ENCODE measurements at regions not wholly inside any gene's neighbourhood (a gene's known extent, or its start where the extent isn't known, plus 50 kb on each side); places are given as distances from the start of the nearest gene placed in this dataset.

DNA sequence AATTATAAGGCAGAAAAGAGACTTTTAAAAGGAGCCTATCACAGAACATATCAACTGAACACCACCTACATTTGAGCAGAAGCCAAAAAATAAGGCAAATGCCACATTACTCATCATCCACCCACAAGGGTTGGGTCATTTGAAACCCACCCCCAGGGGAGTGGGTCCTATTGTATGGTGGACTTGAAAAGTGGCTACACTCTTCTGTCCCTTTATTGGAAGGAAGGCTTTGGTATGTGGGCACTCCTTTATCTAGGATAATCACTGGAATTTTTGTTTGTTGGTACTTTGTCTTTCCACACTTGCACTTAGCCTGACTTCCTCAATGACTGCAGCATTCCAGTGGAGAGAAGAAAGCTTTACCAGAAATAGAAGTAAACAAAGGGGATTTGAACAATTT lies 157.2 kb upstream of the COL11A1 start:
- no peak for DNase-seq
- peaks cover 3% of the 10 kb centered on the region for H3K9me3 Mint-ChIP-seq
- no peak overlapping the region for H3K27ac Mint-ChIP-seq
- POLR2A ChIA-PET: no interaction called here
- no peaks in the 10 kb centered on the region for H3K27me3 Mint-ChIP-seq
- H3K36me3 Mint-ChIP-seq (ENCODE audit: low read depth): no peaks in the 10 kb centered on the region
- CTCF ChIA-PET: no interaction called here
- H3K4me1 Mint-ChIP-seq: no peaks in the 10 kb centered on the region
- H3K4me3 Mint-ChIP-seq: no peak overlapping the region

DNA sequence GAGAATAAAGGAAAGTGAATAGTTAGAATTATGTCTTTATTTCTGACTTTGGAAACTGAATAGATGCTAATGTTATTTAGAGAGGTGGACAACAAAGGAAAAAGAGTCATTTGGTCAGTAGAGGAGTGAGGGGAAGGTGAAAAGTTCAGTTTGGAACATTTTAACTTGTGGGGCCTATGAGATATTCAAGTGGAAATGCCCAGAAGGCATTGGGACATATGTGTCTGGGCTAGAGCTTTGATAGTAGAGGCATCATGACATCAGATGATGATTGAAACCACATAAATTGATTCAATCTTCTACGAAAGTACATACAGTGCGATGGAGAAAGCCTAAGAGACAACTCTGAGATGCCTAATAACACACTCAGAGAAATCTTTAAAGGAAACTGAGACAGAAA lies 151.7 kb upstream of the COL11A1 start:
- Mint-ChIP-seq H3K4me1 (no peaks in the 10 kb centered on the region), H3K27ac (no peak overlapping the region), H3K4me3 (no peak overlapping the region), H3K9me3 (no peaks in the 10 kb centered on the region), H3K27me3 (no peaks in the 10 kb centered on the region), H3K36me3 (ENCODE audit: low read depth) (no peaks in the 10 kb centered on the region)
- ChIA-PET POLR2A (no interaction called here), CTCF (no interaction called here)
- DNase-seq: no peak

DNA sequence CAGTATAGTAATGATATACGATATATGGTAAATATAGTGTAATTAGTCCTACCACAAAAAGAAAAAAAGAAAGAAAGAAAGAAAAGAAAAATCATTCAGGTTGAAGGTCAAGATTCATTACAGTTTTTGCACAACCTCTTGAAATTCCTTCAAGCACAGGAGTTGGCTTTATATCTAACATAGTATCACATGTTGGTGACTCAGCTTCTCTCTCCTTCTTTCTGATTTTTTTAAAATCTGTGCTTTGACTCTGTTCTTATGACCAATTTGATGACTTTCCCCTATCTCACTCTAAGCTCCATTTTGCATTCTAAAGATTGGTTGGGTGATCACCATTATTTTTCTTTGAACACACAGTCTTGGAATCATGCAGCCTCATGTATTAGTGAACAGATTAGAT lies 148.2 kb upstream of the COL11A1 start:
- Mint-ChIP-seq H3K4me3 (no peak overlapping the region), H3K27me3 (no peaks in the 10 kb centered on the region), H3K4me1 (no peaks in the 10 kb centered on the region), H3K9me3 (no peaks in the 10 kb centered on the region), H3K27ac (no peak overlapping the region), H3K36me3 (ENCODE audit: low read depth) (no peaks in the 10 kb centered on the region)
- ChIA-PET CTCF (no interaction called here), POLR2A (no interaction called here)
- DNase-seq: no peak

DNA sequence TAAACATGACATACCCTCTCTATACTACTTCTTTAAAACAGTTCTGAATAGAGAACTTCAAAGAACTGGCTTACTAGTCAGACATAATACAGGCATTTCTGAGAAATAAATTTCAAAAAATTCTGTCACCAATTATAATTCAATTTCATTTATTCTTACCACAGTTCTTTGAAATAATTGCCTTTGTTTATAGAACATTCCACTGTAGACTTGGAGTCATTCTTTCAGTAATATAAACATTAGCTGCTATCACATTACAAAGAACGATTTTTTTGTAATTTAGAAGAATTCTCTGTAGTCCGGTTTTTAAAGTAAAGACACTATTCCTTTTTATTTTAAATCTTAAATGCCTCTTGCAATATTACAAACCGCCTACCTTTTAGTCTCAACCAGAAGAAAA lies 146.4 kb upstream of the COL11A1 start:
- H3K36me3 Mint-ChIP-seq (ENCODE audit: low read depth): no peaks in the 10 kb centered on the region
- POLR2A ChIA-PET: no interaction called here
- no peak overlapping the region for H3K4me3 Mint-ChIP-seq
- H3K9me3 Mint-ChIP-seq: no peaks in the 10 kb centered on the region
- H3K27me3 Mint-ChIP-seq: no peaks in the 10 kb centered on the region
- H3K27ac Mint-ChIP-seq: no peak overlapping the region
- CTCF ChIA-PET: no interaction called here
- no peak for DNase-seq
- no peaks in the 10 kb centered on the region for H3K4me1 Mint-ChIP-seq

DNA sequence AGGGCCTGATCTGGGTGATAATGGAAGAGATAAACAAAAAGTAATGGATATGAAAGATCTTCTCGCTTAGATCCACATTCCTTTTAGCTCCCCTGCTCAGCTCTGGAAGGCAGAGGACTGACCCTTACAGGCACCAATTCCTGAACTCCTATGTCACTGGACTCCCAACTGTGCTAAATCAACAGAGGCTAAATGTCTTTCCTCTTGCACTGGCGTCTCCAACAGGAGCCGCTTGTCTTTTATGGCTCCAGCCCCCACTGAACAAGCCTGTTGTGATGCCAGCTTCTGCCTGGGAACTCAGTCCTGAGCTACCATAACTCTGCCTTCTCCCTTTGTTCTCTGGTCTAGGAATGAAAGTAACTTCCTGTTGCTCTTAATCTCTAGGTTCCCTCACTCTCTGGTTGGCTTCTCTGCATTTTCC lies 142.1 kb upstream of the COL11A1 start:
- POLR2A ChIA-PET: no interaction called here
- no peaks in the 10 kb centered on the region for H3K27me3 Mint-ChIP-seq
- CTCF ChIA-PET: no interaction called here
- no peaks in the 10 kb centered on the region for H3K9me3 Mint-ChIP-seq
- no peak overlapping the region for H3K4me3 Mint-ChIP-seq
- DNase-seq: no peak
- H3K27ac Mint-ChIP-seq: no peak overlapping the region
- H3K36me3 Mint-ChIP-seq (ENCODE audit: low read depth): no peaks in the 10 kb centered on the region
- no peaks in the 10 kb centered on the region for H3K4me1 Mint-ChIP-seq

DNA sequence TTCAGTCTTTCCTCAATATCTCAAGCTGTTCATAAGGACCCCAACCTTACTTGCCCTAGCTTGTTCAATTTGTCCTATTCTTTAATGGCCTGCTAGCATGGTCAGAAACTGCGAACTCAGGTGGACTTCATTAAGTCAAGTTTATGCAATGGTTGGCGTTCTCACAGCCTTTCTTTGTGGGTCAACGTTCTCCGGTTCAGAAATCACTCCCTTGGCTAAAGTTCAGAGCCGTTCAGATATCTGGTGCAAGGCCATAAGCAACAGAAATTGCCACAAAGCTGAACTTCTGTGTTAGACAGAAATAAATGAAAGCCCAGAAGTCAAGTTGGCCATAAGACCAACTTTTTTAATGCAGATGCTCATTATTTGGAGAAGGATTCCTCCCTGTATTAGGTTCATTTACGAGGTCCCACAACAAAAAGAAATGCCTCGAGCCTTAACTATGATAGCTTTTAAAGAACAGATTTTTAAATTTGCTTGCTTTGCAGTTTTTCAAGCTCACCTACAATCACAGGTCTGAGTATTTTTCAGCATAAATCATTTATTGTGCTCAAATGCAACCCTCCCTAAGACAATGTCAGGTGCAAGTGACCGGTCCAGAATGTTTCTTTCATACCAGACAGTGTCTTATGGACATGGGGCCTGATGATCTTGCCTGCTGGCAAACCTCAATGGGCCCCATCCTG lies 140.2 kb upstream of the COL11A1 start:
- Mint-ChIP-seq H3K27me3 (no peaks in the 10 kb centered on the region), H3K4me1 (no peaks in the 10 kb centered on the region), H3K4me3 (no peak overlapping the region), H3K27ac (no peak overlapping the region), H3K9me3 (no peaks in the 10 kb centered on the region), H3K36me3 (ENCODE audit: low read depth) (no peaks in the 10 kb centered on the region)
- CTCF ChIA-PET: interaction anchor here (1.1 kb wide), 1 partner anchor 213 kb away, joined by 3 read pairs; no protein-coding TSS in a partner anchor
- no peak for DNase-seq
- POLR2A ChIA-PET: no interaction called here

DNA sequence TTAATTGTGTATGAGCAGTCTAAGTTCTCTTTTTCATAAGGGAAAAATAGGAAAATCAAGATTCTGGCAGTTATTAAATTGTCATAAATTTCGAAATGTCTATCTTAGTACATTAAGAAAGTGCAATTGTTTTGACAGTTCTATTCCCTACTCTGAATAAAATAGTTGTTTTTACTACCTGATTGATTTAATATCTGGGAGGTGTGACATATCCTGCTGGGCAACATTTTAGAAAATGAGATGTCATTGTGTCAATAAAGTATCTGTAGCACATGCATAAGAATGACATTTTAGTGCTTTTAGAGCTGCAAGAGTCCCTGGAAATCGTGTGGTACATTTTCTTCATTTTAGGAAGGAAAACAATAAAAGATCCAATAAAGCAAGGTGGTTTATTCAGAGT lies 139.2 kb upstream of the COL11A1 start:
- H3K9me3 Mint-ChIP-seq: no peaks in the 10 kb centered on the region
- no peak overlapping the region for H3K4me3 Mint-ChIP-seq
- no peak overlapping the region for H3K27ac Mint-ChIP-seq
- H3K4me1 Mint-ChIP-seq: no peaks in the 10 kb centered on the region
- CTCF ChIA-PET: no interaction called here
- no peaks in the 10 kb centered on the region for H3K36me3 Mint-ChIP-seq (ENCODE audit: low read depth)
- DNase-seq: no peak
- H3K27me3 Mint-ChIP-seq: no peaks in the 10 kb centered on the region
- POLR2A ChIA-PET: no interaction called here

DNA sequence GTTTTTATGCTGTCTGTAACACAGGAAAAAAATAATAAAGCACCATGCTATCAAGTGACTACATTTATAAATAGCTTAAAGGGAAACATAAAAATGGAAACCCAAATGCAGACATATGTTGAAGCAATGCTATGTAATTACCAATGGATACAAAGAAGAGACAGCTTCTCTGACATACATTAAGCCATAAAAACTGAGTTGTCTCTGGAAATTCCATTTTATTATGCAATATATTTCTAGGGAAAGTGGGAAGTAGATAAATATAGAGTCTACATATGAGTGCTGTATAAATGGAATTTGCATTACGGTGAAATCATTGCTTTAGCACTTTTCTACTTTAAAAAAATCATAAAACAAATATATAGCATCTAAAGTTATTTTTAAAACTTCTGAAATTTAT lies 135.2 kb upstream of the COL11A1 start:
- Mint-ChIP-seq H3K4me3 (no peak overlapping the region), H3K4me1 (no peaks in the 10 kb centered on the region), H3K9me3 (no peaks in the 10 kb centered on the region), H3K36me3 (ENCODE audit: low read depth) (no peaks in the 10 kb centered on the region), H3K27ac (no peak overlapping the region), H3K27me3 (no peaks in the 10 kb centered on the region)
- CTCF ChIA-PET: no interaction called here
- no peak for DNase-seq
- POLR2A ChIA-PET: no interaction called here

DNA sequence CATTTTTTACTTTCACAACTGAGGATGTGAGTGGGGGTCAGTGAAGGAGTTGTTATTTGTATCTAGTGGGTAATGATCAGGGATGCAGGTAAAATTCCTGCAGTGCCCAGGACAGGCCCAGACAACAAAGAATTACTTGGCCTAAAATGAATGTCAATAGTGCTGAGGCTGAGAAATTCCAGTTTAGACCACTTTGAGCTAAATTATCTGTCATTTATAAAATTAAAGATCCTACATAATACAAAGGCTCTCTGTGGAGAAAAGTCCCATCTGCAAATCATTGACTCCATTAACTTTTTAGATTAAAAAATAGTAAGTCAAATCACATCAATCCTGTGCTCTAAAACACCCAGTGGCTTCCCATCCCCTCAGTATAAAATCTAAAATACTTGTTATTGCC lies 130.7 kb upstream of the COL11A1 start:
- DNase-seq: no peak
- Mint-ChIP-seq H3K27ac (no peak overlapping the region), H3K27me3 (no peaks in the 10 kb centered on the region), H3K4me1 (no peaks in the 10 kb centered on the region), H3K9me3 (no peaks in the 10 kb centered on the region), H3K4me3 (no peak overlapping the region), H3K36me3 (ENCODE audit: low read depth) (no peaks in the 10 kb centered on the region)
- CTCF ChIA-PET: no interaction called here
- POLR2A ChIA-PET: no interaction called here

DNA sequence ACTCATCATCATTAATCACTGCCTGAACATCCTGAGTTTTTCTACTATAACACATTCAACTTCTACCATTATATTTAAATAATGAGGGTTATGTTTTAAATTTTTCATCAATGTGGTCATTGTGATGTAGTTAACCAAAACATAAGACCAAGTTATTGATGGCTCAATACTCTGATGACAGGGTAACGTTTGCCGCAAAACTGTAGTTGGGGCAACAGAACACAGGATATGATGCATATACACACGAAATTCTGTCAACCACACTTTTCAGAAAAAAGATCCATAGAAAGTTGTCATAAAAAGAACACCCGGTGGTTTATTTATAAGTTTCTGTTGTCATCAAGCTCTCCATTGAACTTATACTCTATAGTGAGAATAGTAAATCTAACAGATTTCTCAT lies 121.7 kb upstream of the COL11A1 start:
- no peak for DNase-seq
- no peaks in the 10 kb centered on the region for H3K9me3 Mint-ChIP-seq
- CTCF ChIA-PET: no interaction called here
- POLR2A ChIA-PET: no interaction called here
- H3K27me3 Mint-ChIP-seq: no peaks in the 10 kb centered on the region
- H3K27ac Mint-ChIP-seq: no peak overlapping the region
- H3K4me3 Mint-ChIP-seq: no peak overlapping the region
- no peaks in the 10 kb centered on the region for H3K4me1 Mint-ChIP-seq
- H3K36me3 Mint-ChIP-seq (ENCODE audit: low read depth): no peaks in the 10 kb centered on the region

DNA sequence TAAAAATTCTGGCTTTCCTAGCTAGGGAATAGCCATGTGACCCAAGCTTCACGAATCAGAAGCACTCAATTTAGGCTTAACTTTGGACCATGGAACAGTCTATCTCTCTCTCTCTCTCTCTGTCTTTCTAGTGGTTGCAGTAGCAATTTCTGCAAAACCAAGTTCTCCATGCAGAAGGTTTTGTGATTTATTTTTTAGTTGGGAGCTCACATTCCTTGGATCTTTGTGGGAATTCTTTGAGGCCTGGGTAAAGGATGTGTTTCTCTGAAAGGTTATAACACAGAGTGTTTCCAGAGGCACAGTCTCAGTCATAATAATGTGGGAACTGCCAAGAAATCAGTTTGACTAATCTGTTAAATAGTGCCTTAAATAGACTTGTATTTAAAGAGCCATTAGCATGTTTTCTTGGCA lies 112.3 kb upstream of the COL11A1 start:
- no peak for DNase-seq
- POLR2A ChIA-PET: no interaction called here
- Mint-ChIP-seq H3K4me3 (no peak overlapping the region), H3K4me1 (no peaks in the 10 kb centered on the region), H3K36me3 (ENCODE audit: low read depth) (no peaks in the 10 kb centered on the region), H3K9me3 (no peaks in the 10 kb centered on the region), H3K27me3 (no peaks in the 10 kb centered on the region), H3K27ac (no peak overlapping the region)
- CTCF ChIA-PET: no interaction called here

DNA sequence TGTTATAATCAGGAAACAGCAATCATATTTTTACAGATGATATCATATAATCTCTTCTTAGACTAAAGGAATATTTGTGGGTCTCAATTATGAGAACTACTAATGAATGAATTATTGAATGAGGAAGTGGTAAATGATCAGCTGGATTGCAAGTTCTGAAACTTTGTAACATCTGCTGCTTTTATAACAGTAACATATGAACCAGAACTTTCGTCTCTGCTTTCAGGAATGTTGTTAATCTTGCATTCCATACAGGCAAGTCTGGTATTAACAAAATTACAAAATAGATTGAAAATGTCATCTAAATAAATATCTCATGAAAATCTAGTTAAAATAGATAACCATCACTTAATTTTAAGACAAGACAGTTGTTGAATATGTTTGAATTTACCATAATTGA lies 110.5 kb upstream of the COL11A1 start:
- POLR2A ChIA-PET: no interaction called here
- Mint-ChIP-seq H3K9me3 (no peaks in the 10 kb centered on the region), H3K4me1 (no peaks in the 10 kb centered on the region), H3K27me3 (no peaks in the 10 kb centered on the region), H3K36me3 (ENCODE audit: low read depth) (no peaks in the 10 kb centered on the region), H3K27ac (no peak overlapping the region), H3K4me3 (no peak overlapping the region)
- no peak for DNase-seq
- CTCF ChIA-PET: no interaction called here

DNA sequence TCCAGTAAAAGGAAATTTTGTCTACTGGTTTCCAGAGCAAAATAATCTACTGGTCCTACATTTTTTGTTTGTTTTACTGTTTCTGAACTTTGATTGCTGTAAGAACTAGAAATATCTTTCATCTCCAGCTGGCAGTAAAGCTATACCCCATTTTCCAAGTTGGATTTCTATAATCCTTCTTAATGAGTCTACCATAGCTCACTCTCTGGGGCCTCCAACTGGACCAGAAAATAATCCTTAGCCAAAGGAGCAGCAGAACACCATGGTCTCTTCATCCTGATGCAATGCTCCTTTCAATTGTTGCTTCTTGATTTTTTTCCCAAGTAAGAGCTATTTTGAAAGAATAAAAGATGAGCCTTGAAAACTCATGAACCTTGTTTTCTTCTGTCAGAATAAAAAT lies 110.0 kb upstream of the COL11A1 start:
- no peak overlapping the region for H3K4me3 Mint-ChIP-seq
- no peak overlapping the region for H3K27ac Mint-ChIP-seq
- H3K9me3 Mint-ChIP-seq: no peaks in the 10 kb centered on the region
- ChIA-PET POLR2A (no interaction called here), CTCF (no interaction called here)
- no peaks in the 10 kb centered on the region for H3K27me3 Mint-ChIP-seq
- H3K36me3 Mint-ChIP-seq (ENCODE audit: low read depth): no peaks in the 10 kb centered on the region
- H3K4me1 Mint-ChIP-seq: no peaks in the 10 kb centered on the region
- DNase-seq: no peak

DNA sequence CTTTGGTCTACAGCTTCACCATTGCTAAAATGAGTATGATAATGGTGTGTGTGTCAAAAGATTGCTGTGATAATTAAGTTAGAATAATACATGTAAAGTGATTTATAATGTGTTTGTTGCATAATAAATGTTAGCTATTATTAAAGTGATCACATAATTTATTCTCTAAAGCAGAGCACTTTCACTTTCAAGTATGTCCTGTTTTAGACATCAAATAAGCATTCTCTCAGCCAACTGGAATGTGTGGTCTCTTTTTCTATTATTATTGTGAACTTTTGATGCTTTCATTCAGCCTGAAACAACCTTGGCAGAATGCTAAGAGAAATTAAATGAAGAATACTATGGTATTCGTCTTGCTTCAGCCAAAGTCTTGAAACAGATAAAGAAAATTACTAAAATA lies 102.8 kb upstream of the COL11A1 start:
- Mint-ChIP-seq H3K36me3 (ENCODE audit: low read depth) (no peaks in the 10 kb centered on the region), H3K4me1 (no peaks in the 10 kb centered on the region), H3K27me3 (no peaks in the 10 kb centered on the region), H3K27ac (no peak overlapping the region), H3K4me3 (no peak overlapping the region), H3K9me3 (no peaks in the 10 kb centered on the region)
- DNase-seq: no peak
- ChIA-PET CTCF (no interaction called here), POLR2A (no interaction called here)

DNA sequence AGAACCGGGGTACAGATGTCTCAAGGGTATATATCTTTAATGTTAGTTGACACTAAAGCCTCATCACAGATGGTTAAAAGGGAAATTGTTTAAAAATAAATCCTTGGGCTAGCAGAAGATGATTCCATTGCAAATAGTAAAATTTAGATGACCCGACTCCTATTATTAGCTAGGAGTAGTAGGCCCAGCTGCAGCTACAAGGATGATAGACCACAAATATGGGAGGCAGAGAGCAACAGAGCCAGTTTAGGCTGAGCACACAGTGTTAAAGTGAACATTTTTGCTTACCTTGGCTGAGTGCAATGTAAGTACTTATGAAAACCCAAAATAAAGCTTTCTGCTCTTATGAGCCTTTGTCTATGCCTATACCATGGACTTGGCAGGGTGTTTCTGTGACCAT lies 100.5 kb upstream of the COL11A1 start:
- H3K4me3 Mint-ChIP-seq: no peak overlapping the region
- DNase-seq: no peak
- H3K9me3 Mint-ChIP-seq: no peaks in the 10 kb centered on the region
- no peaks in the 10 kb centered on the region for H3K4me1 Mint-ChIP-seq
- H3K27me3 Mint-ChIP-seq: no peaks in the 10 kb centered on the region
- ChIA-PET CTCF (no interaction called here), POLR2A (no interaction called here)
- H3K36me3 Mint-ChIP-seq (ENCODE audit: low read depth): no peaks in the 10 kb centered on the region
- H3K27ac Mint-ChIP-seq: no peak overlapping the region

Data from activated CD4-positive, alpha-beta memory T cell treated with anti-CD3 and anti-CD28 coated beads, Interleukin-2, amount 10 ng/mL, durations not matched to agents 7 days and 5 days (primary cell).